SIG-M5 (cell line): ENCODE measurements at regions not wholly inside any gene's neighbourhood (a gene's known extent, or its start where the extent isn't known, plus 50 kb on each side); places are given as distances from the start of the nearest gene placed in this dataset.
"Not testable (repeated sequence)": the region's sequence is repeated elsewhere in the genome, so short reads cannot be mapped to it uniquely, and the experiment has no call there.

Experiments used
- DNase-seq: peaks from one replicate; lab custom pipeline; 2025; lab: John Stamatoyannopoulos, UW

GRCh38 chr7:119270045-119270464, 1002.9 kb upstream of the KCND2 start:
- no peak for DNase-seq

DNA sequence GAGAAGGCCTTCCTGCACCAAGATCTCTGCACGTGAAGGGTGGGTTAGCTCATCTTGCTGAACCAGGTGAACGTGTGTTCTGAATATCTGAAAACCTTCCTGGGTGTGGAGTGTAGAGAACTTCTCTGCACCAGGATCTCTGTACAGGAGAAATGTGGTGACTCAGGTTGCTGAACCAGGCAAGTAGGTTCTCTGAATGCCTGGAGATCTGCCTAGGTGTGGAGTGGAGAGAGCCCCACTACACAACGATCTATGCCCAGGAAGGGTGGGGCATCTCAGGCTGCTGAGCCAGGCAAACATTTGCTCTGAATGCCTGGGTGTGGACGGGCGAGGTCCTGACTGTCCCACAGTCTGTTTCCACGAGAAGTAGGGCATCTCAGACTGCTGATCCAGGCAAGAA, 1002.3 kb upstream of the KCND2 start:
- DNase-seq = no peak

- no peak for DNase-seq
These were observed 1001.7 kb upstream of the KCND2 start for GRCh38 chr7:119271147-119271779.

DNA sequence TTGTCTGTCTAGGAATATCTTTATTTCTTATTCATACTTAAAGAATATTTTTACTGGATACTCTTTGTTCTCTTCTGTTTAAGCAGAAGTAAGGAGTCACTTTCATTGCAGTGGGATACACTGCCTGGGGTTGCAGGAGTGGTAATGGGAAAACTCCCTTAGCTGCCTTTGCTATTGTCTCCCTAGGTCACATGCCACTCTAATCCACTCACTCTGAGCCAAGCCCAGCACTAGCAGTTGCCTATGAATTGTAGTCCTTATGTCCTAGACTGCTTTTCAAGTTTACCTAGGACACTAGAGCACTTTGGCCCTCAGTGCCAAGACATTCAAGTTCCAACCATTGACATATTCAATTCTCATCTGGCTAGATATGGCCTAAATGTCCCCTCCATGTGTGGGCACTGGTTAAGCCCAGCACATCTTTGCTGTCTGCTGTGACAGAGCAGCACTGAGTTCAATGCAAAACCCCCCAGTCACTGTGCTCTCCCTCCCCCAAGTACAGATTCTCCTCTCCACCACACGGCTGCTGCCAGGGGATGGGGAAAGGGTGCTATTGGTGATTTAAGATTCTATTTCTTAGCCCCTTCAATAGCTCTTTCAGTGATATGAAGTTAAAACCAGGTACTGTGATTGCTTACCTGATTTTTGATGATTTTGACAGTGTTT, 991.7 kb upstream of the KCND2 start:
- DNase-seq = no peak

DNA sequence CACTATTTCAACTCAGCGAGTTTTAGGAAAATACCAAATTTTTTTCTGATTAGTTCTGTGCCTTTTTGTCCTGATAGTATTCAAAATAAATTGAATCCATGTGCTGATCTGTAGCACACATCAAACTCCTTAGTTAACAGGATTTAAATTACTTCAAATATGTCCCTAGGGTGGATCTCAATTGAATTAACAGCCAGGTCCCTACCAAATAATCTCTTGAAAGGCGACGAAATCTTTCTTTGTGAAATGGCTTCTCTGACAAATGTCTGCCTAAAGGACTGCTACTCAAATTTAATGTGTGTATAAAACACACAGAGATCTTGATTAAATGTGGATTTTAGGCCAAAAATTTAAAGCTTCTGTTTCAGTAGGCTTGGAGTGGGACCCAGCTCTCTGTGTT, 989.6 kb upstream of the KCND2 start:
- no peak for DNase-seq

- no peak for DNase-seq
These were observed 984.6 kb upstream of the KCND2 start for GRCh38 chr7:119288416-119288815.

GRCh38 chr7:119300341-119300740, 972.6 kb upstream of the KCND2 start:
- DNase-seq = not testable (repeated sequence)

DNA sequence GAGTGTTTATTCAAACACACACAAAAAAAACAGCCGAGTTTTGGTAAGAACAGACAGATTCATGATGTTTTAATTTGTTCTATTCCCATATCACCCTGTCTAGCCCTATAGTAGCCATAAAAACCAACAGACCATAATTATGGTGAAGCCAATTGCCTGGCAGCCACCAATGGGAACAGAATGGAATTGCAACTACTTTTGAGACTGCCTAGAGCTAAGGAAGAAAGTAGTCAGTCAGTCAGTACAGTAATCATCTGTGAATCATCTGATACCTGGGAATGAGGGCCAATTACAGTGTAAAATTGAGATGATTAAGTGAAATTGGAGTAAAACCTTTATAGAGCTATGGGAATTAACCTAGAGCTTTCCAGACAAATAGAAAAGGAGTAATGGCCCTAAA, 952.7 kb upstream of the KCND2 start:
- no peak for DNase-seq

- DNase-seq = no peak
These were observed 943.3 kb upstream of the KCND2 start for GRCh38 chr7:119329715-119330114.

- DNase-seq = no peak
These were observed 937.6 kb upstream of the KCND2 start for GRCh38 chr7:119335405-119335804.

DNA sequence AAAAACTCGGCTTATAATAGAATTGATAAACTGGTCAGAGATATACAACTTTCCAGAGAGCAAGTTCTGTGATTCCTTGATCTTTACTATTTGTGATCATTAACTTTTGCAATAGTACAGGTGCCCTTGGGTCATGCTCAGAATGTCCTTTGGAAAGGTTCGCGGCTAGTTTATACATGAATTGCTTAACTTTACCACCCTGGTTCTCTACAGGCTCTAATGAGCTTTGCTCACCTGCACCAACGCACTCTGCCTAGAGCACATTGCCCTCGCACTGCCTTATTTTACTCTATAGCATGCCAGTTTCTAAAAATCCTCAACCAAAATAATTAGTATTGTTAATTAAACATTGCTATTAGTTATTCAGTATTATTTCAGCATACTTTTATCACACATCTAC, 931.2 kb upstream of the KCND2 start:
- no peak for DNase-seq

GRCh38 chr7:119343289-119343688, 929.7 kb upstream of the KCND2 start:
- no peak for DNase-seq

DNA sequence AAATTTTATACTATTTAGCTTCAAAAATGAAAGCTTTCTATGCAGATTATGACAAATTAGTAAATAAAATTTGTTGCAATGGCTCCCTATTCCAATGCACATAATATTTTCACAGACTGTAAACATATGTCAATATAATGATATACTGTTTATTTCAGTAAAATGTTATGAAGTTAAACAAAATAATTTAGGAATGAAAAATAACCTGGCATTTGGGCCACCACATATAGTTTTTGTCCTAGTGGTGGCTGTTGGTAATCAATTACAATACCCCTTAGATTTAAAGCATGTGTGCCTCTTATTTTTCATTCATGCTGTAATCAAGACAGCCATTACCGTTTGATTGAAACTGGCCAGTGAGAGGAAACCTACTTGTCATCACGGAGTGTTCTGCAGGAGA, 928.5 kb upstream of the KCND2 start:
- no peak for DNase-seq

GRCh38 chr7:119348491-119348890, 924.5 kb upstream of the KCND2 start:
- no peak for DNase-seq

DNA sequence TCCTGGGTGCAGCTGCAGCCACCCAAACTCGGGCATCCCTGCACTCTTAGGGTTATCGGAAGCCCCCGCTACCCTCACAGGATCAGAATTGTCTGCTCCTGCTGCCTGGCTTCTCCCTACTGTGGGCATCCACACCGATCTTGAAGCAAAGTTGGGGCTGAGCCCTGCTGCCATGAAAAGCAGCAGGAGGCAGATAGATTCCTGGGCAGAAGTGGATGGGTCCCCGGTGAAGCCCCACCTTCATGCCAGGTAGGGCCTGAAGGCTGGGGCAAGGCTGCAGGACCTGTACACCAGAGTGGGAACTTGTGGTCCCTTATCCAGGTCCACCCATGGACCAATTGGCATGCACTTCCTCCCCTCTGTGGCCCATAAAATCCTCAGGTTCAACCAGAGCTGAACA, 922.6 kb upstream of the KCND2 start:
- DNase-seq = no peak

DNA sequence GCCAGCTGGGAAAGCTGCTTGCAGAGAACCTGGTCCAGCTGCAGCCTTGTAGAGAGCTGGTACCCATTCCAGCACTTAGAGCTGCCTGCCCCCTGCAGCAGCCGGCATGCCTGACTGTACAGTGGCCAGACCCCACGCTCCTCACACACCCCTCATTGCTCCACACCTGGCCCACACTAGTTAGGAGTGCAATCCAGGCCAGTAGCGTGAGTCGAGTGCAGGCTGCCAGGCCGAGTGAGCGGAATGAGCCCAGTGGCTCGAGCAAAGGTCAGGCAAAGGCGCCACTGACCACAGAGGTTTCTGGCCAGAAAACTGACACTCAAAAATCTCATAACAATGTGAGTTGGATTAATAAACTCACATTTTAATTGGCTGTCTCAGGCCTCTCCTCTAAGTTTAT, 921.7 kb upstream of the KCND2 start:
- DNase-seq = no peak

DNA sequence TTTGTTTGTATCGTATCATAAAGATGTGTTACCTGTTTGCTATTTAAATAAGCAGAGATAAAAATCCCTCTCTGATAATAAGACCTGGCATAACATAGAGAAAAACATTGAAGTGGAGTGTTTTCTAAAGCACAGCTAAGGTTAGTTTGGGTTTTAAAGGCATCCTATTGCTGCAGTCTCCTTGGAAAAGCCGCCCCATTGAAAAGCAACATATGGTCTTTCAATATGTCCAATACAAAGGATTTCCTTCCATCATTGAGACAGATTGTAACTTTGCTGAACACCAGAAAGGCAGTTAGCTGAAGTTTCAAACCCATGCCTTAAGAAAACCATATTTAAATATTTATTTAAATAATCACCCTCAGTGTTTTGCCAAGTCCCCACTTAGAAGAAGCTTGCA, 898.5 kb upstream of the KCND2 start:
- no peak for DNase-seq

DNA sequence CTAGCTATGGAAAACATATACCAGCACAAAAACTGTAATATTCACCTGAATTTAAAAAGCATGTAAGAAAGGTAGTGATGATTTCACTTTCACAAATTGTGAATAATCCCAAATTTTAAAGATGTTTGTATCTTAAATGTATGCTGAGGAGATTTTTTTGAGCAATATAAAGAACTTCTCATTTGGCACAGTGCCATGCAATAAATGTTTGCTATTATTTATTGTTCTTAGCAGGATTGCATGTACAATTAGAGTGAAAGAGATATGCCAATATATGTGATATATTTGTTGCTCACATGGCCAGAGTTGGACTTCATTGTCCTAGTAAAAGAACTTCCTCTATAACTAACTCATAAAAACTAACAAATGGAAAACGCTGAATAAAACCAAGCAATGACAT, 895.1 kb upstream of the KCND2 start:
- DNase-seq = no peak

GRCh38 chr7:119382726-119383125, 890.2 kb upstream of the KCND2 start:
- no peak for DNase-seq

DNA sequence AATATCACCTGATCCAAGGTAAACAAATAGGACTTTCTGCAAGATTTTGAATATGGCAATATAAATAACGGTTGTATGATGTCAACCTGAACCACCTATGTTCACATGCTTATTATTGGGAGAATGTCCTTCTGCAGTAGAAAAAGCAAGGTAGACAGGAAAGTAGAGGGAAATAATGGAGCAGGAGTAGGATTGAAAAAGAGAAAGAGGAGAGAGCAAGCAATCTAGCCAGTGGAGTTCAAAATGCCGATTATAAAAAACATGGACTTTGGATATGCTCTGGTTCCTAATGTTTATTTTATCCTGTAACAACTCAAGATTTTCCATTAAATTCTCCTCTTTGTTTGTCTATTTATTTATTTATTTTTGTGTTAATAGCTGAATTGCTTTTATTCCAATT, 878.0 kb upstream of the KCND2 start:
- DNase-seq = no peak

- DNase-seq = no peak
These were observed 875.8 kb upstream of the KCND2 start for GRCh38 chr7:119397156-119397555.

- no peak for DNase-seq
These were observed 864.4 kb upstream of the KCND2 start for GRCh38 chr7:119408596-119408995.

- DNase-seq = no peak
These were observed 859.6 kb upstream of the KCND2 start for GRCh38 chr7:119413314-119413805.

DNA sequence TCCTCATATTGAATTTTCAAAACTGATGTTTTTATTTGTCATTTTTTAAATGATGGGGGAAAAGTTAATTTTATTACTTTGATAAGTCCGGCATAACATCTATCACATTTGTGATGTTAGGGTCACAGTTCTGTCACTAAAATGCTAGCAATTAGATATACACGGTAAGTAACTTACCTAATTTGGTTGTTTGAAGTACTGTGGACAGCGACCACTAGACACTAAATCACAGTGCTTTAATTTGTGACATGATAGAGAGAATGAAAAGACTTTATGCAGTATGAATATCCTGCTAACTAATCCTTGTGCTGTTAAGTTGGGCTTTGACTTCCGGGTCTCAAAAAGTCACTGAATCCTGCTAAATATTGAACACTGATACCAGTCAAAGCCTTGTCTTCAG, 857.3 kb upstream of the KCND2 start:
- DNase-seq = no peak
